HepG2 (cell line): ENCODE measurements at regions not wholly inside any gene's neighbourhood (a gene's known extent, or its start where the extent isn't known, plus 50 kb on each side); places are given as distances from the start of the nearest gene placed in this dataset.

Source experiments
- BCL6 ChIP-seq: IDR thresholded peaks from 2 replicates; pipeline ENCODE4 v1.6.1; 2016; ENCODE audit warnings: missing genetic modification reagents, missing compliant biosample characterization
- CBFB ChIP-seq: sonication (generic); formaldehyde crosslinking; IDR thresholded peaks from 2 replicates; pipeline ENCODE4 v1.4.0; 2020; ENCODE audit warnings: missing genetic modification reagents
- CHCHD3 ChIP-seq: sonication (generic); formaldehyde crosslinking; IDR thresholded peaks from 2 replicates; pipeline ENCODE4 v1.8.0; 2022; ENCODE audit warnings: mild to moderate bottlenecking, missing genetic modification reagents, moderate library complexity
- EEA1 ChIP-seq: sonication (generic); formaldehyde crosslinking; IDR thresholded peaks from 2 replicates; pipeline ENCODE4 v1.5.1; 2020; ENCODE audit warnings: mild to moderate bottlenecking, missing genetic modification reagents, borderline replicate concordance
- FOXP1 ChIP-seq, 2 experiments: fragments of 450-650 bp in 1 of 2; IDR thresholded peaks; 2 replicates each; pipeline ENCODE4 v1.6.1; 2017 to 2018; ENCODE audit warnings: antibody characterized with exemption in 1 of 2
- HNRNPH1 ChIP-seq: fragments of 200-400 bp; formaldehyde crosslinking; optimal IDR thresholded peaks from 2 replicates; pipeline ENCODE3; 2017; ENCODE audit warnings: mild to moderate bottlenecking, low read depth, low read length
- MAZ ChIP-seq, 2 experiments: sonication (generic) in 1 of 2; formaldehyde crosslinking in 1 of 2; IDR thresholded peaks; 2 replicates each; pipeline versions ENCODE4 v1.5.0 to v1.6.1; 2012 to 2020; ENCODE audit warnings: low read depth in 2 of 2, mild to moderate bottlenecking in 2 of 2, borderline replicate concordance in 1 of 2, improper control_type of control experiment in 1 of 2, low read length in 1 of 2, missing genetic modification reagents in 1 of 2, moderate library complexity in 1 of 2
- RBAK ChIP-seq: sonication (generic); formaldehyde crosslinking; IDR thresholded peaks from 2 replicates; pipeline ENCODE4 v1.5.1; 2020; ENCODE audit warnings: mild to moderate bottlenecking, missing genetic modification reagents
- ZFAT ChIP-seq: sonication (generic); formaldehyde crosslinking; conservative IDR thresholded peaks from 2 replicates; pipeline ENCODE4 v1.8.1; 2023; ENCODE audit warnings: missing genetic modification reagents, inconsistent platforms
- ZNF17 ChIP-seq: sonication (generic); formaldehyde crosslinking; IDR thresholded peaks from 2 replicates; pipeline ENCODE4 v1.5.0; 2020; ENCODE audit warnings: mild to moderate bottlenecking, missing genetic modification reagents
- ZNF468 ChIP-seq: sonication (generic); formaldehyde crosslinking; IDR thresholded peaks from 2 replicates; pipeline ENCODE4 v1.8.0; 2022; ENCODE audit warnings: mild to moderate bottlenecking, moderate library complexity, missing genetic modification reagents
- ZNF563 ChIP-seq: sonication (generic); formaldehyde crosslinking; IDR thresholded peaks from 2 replicates; pipeline ENCODE4 v1.8.0; 2022; ENCODE audit warnings: mild to moderate bottlenecking, moderate library complexity, missing genetic modification reagents
- ZNF644 ChIP-seq: IDR thresholded peaks from 2 replicates; pipeline ENCODE4 v1.6.1; 2016; ENCODE audit warnings: low read depth
- ZNF780A ChIP-seq: sonication (generic); formaldehyde crosslinking; IDR thresholded peaks from 2 replicates; pipeline ENCODE4 v1.8.0; 2022; ENCODE audit warnings: mild to moderate bottlenecking, missing genetic modification reagents, moderate library complexity
- TF ChIP-seq, protein P1 (sequence below): sonication (generic); formaldehyde crosslinking; IDR thresholded peaks from one replicate; pipeline ENCODE4 v1.5.1; 2020; ENCODE audit warnings: mild to moderate bottlenecking, missing genetic modification reagents; ENCODE audit errors: not compliant biosample characterization
- TF ChIP-seq, protein P2 (sequence below): sonication (generic); formaldehyde crosslinking; IDR thresholded peaks from 2 replicates; pipeline ENCODE4 v1.4.0; 2020; ENCODE audit warnings: missing genetic modification reagents, borderline replicate concordance
- TF ChIP-seq, protein P3 (sequence below): sonication (generic); formaldehyde crosslinking; IDR thresholded peaks from 2 replicates; pipeline ENCODE4 v1.5.0; 2020; ENCODE audit warnings: missing genetic modification reagents, mild to moderate bottlenecking, borderline replicate concordance
- TF ChIP-seq, protein P4 (sequence below): sonication (generic); formaldehyde crosslinking; IDR thresholded peaks from 2 replicates; pipeline ENCODE4 v1.4.0; 2020; ENCODE audit warnings: missing genetic modification reagents

DNA sequence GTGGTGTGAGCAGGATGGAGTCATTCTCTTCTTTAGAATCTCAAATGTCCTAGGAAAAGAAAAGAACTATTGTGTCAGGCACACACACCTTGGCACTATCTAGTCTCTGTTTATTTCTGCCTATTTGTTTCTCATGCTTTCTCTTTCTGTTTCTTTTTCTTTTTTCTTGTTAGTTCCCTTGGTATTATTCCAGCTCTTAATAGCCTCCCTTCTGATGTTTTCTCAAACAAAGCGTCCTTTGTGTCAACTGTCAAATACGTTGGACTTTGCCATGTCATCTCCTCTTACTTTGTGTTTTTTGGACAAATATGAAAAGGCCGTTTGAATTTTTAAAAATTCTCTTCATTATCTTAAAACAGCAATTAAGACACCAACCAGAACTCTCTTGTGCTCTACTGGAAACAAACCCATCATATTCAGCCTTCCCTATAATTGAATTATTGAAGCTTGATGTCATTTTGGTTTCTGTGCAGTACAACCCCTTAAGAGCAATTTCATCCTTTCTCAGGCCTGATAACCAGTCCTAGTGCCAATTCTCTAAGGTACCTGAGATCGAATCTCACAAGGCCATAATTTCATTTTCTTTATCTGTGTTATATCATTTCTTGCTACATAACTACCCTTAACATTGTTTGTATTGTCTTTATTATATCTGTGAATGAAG is 497.8 kb upstream of the NRP1 start (continued):
- TF ChIP-seq, protein P1, sequence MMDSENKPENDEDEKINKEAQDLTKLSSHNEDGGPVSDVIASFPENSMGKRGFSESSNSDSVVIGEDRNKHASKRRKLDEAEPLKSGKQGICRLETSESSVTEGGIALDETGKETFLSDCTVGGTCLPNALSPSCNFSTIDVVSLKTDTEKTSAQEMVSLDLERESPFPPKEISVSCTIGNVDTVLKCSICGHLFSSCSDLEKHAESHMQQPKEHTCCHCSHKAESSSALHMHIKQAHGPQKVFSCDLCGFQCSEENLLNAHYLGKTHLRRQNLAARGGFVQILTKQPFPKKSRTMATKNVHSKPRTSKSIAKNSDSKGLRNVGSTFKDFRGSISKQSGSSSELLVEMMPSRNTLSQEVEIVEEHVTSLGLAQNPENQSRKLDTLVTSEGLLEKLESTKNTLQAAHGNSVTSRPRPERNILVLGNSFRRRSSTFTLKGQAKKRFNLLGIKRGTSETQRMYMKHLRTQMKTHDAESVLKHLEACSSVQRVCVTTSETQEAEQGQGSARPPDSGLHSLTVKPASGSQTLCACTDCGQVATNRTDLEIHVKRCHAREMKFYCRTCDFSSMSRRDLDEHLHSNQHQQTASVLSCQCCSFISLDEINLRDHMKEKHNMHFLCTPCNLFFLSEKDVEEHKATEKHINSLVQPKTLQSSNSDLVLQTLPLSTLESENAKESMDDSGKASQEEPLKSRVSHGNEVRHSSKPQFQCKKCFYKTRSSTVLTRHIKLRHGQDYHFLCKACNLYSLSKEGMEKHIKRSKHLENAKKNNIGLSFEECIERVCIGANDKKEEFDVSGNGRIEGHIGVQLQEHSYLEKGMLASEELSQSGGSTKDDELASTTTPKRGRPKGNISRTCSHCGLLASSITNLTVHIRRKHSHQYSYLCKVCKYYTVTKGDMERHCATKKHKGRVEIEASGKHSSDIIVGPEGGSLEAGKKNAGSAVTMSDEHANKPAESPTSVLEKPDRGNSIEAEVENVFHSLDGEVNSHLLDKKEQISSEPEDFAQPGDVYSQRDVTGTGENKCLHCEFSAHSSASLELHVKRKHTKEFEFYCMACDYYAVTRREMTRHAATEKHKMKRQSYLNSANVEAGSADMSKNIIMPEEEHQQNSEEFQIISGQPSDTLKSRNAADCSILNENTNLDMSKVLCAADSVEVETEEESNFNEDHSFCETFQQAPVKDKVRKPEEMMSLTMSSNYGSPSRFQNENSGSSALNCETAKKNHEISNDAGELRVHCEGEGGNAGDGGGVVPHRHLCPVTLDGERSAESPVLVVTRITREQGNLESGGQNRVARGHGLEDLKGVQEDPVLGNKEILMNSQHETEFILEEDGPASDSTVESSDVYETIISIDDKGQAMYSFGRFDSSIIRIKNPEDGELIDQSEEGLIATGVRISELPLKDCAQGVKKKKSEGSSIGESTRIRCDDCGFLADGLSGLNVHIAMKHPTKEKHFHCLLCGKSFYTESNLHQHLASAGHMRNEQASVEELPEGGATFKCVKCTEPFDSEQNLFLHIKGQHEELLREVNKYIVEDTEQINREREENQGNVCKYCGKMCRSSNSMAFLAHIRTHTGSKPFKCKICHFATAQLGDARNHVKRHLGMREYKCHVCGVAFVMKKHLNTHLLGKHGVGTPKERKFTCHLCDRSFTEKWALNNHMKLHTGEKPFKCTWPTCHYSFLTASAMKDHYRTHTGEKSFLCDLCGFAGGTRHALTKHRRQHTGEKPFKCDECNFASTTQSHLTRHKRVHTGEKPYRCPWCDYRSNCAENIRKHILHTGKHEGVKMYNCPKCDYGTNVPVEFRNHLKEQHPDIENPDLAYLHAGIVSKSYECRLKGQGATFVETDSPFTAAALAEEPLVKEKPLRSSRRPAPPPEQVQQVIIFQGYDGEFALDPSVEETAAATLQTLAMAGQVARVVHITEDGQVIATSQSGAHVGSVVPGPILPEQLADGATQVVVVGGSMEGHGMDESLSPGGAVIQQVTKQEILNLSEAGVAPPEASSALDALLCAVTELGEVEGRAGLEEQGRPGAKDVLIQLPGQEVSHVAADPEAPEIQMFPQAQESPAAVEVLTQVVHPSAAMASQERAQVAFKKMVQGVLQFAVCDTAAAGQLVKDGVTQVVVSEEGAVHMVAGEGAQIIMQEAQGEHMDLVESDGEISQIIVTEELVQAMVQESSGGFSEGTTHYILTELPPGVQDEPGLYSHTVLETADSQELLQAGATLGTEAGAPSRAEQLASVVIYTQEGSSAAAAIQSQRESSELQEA (CRISPR knock-in tag): no peak
- TF ChIP-seq EEA1 (CRISPR knock-in tag) (no peak), CHCHD3 (no peak), MAZ (IDR thresholded peaks at IDR 0.05; ENCODE audit: borderline replicate concordance, low read depth, low read length) (no peak), MAZ (CRISPR knock-in tag; IDR thresholded peaks at IDR 0.05; ENCODE audit: low read depth) (no peak), ZNF563 (CRISPR knock-in tag) (no peak), FOXP1 (IDR thresholded peaks at IDR 0.05) (no peak), FOXP1 (CRISPR knock-in tag; IDR thresholded peaks at IDR 0.05) (peak; percentile 46; the same call in 1 of the 2 replicates), HNRNPH1 (no peak), ZNF468 (CRISPR knock-in tag) (no peak), CBFB (CRISPR knock-in tag) (no peak), ZFAT (CRISPR knock-in tag) (no peak), BCL6 (CRISPR knock-in tag) (peak; percentile 47), ZNF780A (CRISPR knock-in tag) (no peak), ZNF644 (CRISPR knock-in tag) (no peak), ZNF17 (CRISPR knock-in tag) (no peak), RBAK (CRISPR knock-in tag) (no peak)
- TF ChIP-seq, protein P2, sequence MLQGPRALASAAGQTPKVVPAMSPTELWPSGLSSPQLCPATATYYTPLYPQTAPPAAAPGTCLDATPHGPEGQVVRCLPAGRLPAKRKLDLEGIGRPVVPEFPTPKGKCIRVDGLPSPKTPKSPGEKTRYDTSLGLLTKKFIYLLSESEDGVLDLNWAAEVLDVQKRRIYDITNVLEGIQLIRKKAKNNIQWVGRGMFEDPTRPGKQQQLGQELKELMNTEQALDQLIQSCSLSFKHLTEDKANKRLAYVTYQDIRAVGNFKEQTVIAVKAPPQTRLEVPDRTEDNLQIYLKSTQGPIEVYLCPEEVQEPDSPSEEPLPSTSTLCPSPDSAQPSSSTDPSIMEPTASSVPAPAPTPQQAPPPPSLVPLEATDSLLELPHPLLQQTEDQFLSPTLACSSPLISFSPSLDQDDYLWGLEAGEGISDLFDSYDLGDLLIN (CRISPR knock-in tag): no peak
- TF ChIP-seq, protein P3, sequence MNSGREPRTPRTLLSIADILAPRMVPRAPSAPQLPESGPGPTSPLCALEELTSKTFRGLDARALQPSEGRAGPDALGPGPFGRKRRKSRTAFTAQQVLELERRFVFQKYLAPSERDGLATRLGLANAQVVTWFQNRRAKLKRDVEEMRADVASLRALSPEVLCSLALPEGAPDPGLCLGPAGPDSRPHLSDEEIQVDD: no peak
- TF ChIP-seq, protein P4, sequence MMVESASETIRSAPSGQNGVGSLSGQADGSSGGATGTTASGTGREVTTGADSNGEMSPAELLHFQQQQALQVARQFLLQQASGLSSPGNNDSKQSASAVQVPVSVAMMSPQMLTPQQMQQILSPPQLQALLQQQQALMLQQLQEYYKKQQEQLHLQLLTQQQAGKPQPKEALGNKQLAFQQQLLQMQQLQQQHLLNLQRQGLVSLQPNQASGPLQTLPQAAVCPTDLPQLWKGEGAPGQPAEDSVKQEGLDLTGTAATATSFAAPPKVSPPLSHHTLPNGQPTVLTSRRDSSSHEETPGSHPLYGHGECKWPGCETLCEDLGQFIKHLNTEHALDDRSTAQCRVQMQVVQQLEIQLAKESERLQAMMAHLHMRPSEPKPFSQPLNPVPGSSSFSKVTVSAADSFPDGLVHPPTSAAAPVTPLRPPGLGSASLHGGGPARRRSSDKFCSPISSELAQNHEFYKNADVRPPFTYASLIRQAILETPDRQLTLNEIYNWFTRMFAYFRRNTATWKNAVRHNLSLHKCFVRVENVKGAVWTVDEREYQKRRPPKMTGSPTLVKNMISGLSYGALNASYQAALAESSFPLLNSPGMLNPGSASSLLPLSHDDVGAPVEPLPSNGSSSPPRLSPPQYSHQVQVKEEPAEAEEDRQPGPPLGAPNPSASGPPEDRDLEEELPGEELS (CRISPR knock-in tag): peak; percentile 61
